Heart left ventricle (tissue), 16 donors: ENCODE measurements at regions not wholly inside any gene's neighbourhood (a gene's known extent, or its start where the extent isn't known, plus 50 kb on each side); places are given as distances from the start of the nearest gene placed in this dataset.
"Not testable (repeated sequence)": the region's sequence is repeated elsewhere in the genome, so short reads cannot be mapped to it uniquely, and the experiment has no call there.

Experiments used
- ATAC-seq, 4 donors: fragments of 200-7000 bp; cut with Tn5 transposase; one replicate each; pipeline ENCODE4 v1.9.1; 2020 to 2022; ENCODE audit warnings: moderate library complexity in 4 of 4, mild to moderate bottlenecking in 3 of 4, moderate number of reproducible peaks in 1 of 4
- DNase-seq, 5 donors: peaks; one replicate each; pipeline ENCODE4 v3.0.0-alpha.2; 2020
- H3K27ac ChIP-seq, 12 donors: fragments of 200-600 bp; sonication (generic) in 4 of 12; one replicate each; pipeline versions ENCODE4 v1.5.0 to v1.8.0; 2016 to 2022; ENCODE audit warnings: mild to moderate bottlenecking in 2 of 12
- H3K27me3 ChIP-seq, 9 donors: fragments of 200-600 bp; sonication (generic) in 2 of 9; one replicate each; pipeline versions ENCODE4 v1.5.1 to v1.8.0; 2016 to 2022; ENCODE audit warnings: mild to moderate bottlenecking in 3 of 9
- H3K36me3 ChIP-seq, 9 donors: fragments of 200-600 bp; sonication (generic) in 2 of 9; one replicate each; pipeline versions ENCODE4 v1.5.0 to v1.8.0; 2018 to 2022; ENCODE audit warnings: mild to moderate bottlenecking in 2 of 9
- H3K4me1 ChIP-seq, 12 donors: fragments of 200-600 bp; sonication (generic) in 4 of 12; one replicate each; pipeline versions ENCODE4 v1.5.0 to v1.8.0; 2016 to 2022; ENCODE audit warnings: mild to moderate bottlenecking in 3 of 12
- H3K4me3 ChIP-seq, 12 donors: fragments of 200-600 bp; sonication (generic) in 4 of 12; one replicate each; pipeline versions ENCODE4 v1.5.0 to v1.8.0; 2017 to 2022; ENCODE audit warnings: mild to moderate bottlenecking in 9 of 12, moderate library complexity in 4 of 12
- H3K9me3 ChIP-seq, 12 donors: fragments of 200-600 bp; sonication (generic) in 4 of 12; one replicate each; pipeline versions ENCODE4 v1.5.0 to v1.8.0; 2016 to 2022; ENCODE audit warnings: mild to moderate bottlenecking in 1 of 12
- POLR2A ChIP-seq, 2 donors: fragments of 450-650 bp; IDR thresholded peaks; one replicate each; pipeline ENCODE4 v1.6.1; 2017; ENCODE audit warnings: antibody characterized with exemption in 2 of 2, mild to moderate bottlenecking in 2 of 2, moderate library complexity in 2 of 2
- whole genome bisulfite sequencing, 4 donors: extraction: QIAGEN DNeasy Blood & Tissue Kit in 2 of 4; methylation state at CpG; one replicate each; pipeline versions ENCODE4 v1.1.5 to v1.1.7; 2013 to 2018; 5-methylcytosine and 5-hydroxymethylcytosine counted together
- intact Hi-C, 10 donors: fragments of 100-400 bp; cut with DNase I; formaldehyde crosslinking; loops; one replicate each; pipeline versions ENCODE4 v1.11.1 to v1.14.2; 2022
- TF ChIP-seq, protein P1 (sequence below), 12 donors: fragments of 200-600 bp; sonication (generic) in 4 of 12; IDR thresholded peaks; one replicate each; pipeline versions ENCODE4 v1.5.0 to v1.8.0; 2018 to 2022; ENCODE audit warnings: antibody characterized with exemption in 12 of 12, mild to moderate bottlenecking in 5 of 12
- donor health status: ischemic (EF 13 %, LVEDD 7.1; RV severe dilation, severe dysfunction).
- donor health status: healthy with polysubstance abuse.
- donor health status: DM: no; HTN: yes; CAD: no.
- donor health status: DM: no; HTN: no; CAD: no.
- donor health status: ischemic (EF 25% LVEDD 6.9; RV normal size, moderate dysfunction).
- donor health status: ischemic (EF 25% LVEDD 5.7; RV mildly dilated, moderate dysfunction).
- donor health status: healthy.
- donor health status: DM: yes; HTN: yes; CAD: no.
- donor health status: ischemic (EF 35%, LVEDD 5.7; RV mildly dilated, moderate dysfunction).
- donor health status: nonischemic (EF 11% LVEDD 7.7; RV severe dilation, severe dysfunction).
- donor health status: DM: yes; HTN: yes; CAD: no.
- donor health status: PGD.
- donor health status: ischemic (EF 29% LVEDD 5.4; RV normal size, mild dysfunction).
- donor health status: nonischemic (EF 23%, LVEDD 6.1; RV moderate dilation, normal function).

DNA sequence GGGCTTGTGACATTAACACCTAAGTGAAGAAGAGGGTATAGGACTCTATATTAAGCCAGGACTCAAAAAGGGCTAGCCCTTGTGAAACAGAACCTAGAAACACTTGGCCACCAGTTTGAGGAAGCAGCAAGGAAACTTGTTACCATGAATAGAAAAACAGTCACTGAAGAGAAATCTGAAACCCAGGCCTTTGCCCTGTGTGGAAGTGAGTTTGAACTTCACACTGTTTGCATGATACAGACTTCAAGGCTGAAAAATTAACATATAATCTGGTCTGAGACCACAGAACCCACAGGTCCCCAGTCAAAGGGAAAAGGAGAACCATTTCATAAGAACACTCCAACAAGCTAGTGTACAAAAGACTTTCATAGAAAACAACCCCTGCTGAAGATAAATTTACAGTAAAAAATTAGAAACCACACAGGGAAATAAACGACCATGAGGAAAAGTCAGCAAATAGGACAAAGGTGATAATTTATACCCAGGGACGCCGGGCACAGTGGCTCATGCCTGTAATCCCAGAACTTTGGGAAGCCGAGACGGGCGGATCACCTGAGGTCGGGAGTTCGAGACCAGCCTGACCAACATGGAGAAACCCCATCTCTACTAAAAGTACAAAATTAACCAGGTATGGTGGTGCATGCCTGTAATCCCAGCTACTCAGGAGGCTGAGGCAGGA is 76.1 kb downstream of the SKIDA1 start:
- Histone ChIP-seq H3K9me3 (peaks cover 0 to 13% (median 0%) of the 10 kb centered on the region in 12 donors), H3K27ac (no peak overlapping the region), H3K4me1 (no peaks in the 10 kb centered on the region), H3K27me3 (no peaks in the 10 kb centered on the region), H3K4me3 (no peak overlapping the region), H3K36me3 (no peaks in the 10 kb centered on the region)
- DNase-seq (no peak), ATAC-seq (no peak)
- intact Hi-C loops: no loop called here
- 93 to 96% (median 94%) methylated on average over 8 of the region's 8 CpGs for WGBS, 4 donors
- no peak for TF ChIP-seq POLR2A (IDR thresholded peaks at IDR 0.05)
- TF ChIP-seq, protein P1, sequence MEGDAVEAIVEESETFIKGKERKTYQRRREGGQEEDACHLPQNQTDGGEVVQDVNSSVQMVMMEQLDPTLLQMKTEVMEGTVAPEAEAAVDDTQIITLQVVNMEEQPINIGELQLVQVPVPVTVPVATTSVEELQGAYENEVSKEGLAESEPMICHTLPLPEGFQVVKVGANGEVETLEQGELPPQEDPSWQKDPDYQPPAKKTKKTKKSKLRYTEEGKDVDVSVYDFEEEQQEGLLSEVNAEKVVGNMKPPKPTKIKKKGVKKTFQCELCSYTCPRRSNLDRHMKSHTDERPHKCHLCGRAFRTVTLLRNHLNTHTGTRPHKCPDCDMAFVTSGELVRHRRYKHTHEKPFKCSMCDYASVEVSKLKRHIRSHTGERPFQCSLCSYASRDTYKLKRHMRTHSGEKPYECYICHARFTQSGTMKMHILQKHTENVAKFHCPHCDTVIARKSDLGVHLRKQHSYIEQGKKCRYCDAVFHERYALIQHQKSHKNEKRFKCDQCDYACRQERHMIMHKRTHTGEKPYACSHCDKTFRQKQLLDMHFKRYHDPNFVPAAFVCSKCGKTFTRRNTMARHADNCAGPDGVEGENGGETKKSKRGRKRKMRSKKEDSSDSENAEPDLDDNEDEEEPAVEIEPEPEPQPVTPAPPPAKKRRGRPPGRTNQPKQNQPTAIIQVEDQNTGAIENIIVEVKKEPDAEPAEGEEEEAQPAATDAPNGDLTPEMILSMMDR (IDR thresholded peaks at IDR 0.05): no peak

DNA sequence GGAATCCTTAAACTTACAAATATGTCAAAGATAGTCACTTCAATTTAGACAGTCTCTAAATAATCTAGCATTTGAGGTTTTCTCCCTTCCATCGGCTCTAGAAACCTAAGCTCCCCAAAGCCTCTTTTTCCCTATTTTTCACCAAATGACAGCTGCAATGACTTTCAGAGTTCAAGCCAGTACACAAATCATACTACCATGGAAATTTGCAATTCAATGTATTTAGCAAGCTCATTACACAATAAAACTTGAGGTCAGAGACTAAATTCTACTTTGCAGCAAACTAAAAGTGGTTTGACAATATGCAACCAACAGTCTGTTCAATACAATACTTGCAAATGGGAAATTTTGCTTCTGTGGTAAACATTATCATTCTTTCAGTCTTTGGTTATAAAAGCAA is 80.3 kb downstream of the SKIDA1 start:
- DNase-seq: no peak
- intact Hi-C loops: no loop called here
- 83 to 96% (median 89%) methylated on average over 1 of the region's 1 CpG for WGBS, 4 donors
- Histone ChIP-seq H3K4me3 (no peak overlapping the region), H3K4me1 (no peaks in the 10 kb centered on the region), H3K27ac (no peak overlapping the region), H3K36me3 (no peaks in the 10 kb centered on the region), H3K9me3 (peaks cover 0 to 10% (median 0%) of the 10 kb centered on the region in 12 donors), H3K27me3 (no peaks in the 10 kb centered on the region)
- ATAC-seq: no peak
- TF ChIP-seq, protein P1 (IDR thresholded peaks at IDR 0.05): no peak
- no peak for TF ChIP-seq POLR2A (IDR thresholded peaks at IDR 0.05)

DNA sequence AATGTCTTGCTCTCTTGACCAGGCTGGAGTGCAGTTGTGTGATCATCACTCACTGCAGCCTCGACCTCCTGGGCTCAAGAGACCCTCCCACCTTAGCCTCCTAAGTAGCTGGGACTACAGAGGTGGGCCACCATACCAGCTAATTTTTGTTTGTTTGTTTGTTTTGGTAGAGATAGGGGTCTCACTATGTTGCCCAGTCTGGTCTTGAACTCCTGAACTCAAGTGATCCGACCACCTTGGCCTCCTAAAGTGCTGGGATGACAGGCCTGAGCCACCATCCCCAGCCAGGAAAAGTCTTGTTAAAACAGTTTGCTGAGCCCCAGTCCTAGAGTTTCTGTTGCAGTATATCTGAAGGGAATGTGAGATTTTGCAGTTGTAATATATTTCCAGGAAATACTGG is 83.9 kb downstream of the SKIDA1 start:
- H3K4me3 ChIP-seq: no peak overlapping the region
- H3K36me3 ChIP-seq: no peaks in the 10 kb centered on the region
- no peak for ATAC-seq
- TF ChIP-seq, protein P1 (IDR thresholded peaks at IDR 0.05): no peak
- TF ChIP-seq POLR2A (IDR thresholded peaks at IDR 0.05): no peak
- H3K27ac ChIP-seq: no peak overlapping the region
- intact Hi-C loops: loop anchor here in 1 of 10 donors (2.0 kb wide), 1 partner anchor 23 kb away; no protein-coding TSS in a partner anchor
- 83 to 94% (median 88%) methylated on average over 2 of the region's 2 CpGs for WGBS, 4 donors
- no peaks in the 10 kb centered on the region for H3K4me1 ChIP-seq
- H3K27me3 ChIP-seq: no peaks in the 10 kb centered on the region
- H3K9me3 ChIP-seq: no peaks in the 10 kb centered on the region
- no peak for DNase-seq

GRCh38 chr10:21438914-21439313 is 86.6 kb downstream of the SKIDA1 start:
- H3K27ac ChIP-seq, H3K4me1 ChIP-seq, DNase-seq, ATAC-seq, H3K9me3 ChIP-seq, H3K27me3 ChIP-seq, H3K4me3 ChIP-seq, H3K36me3 ChIP-seq: not testable (repeated sequence)
- intact Hi-C loops: loop anchor here in 1 of 10 donors (10.0 kb wide), 1 partner anchor 64 kb away; no protein-coding TSS in a partner anchor
- WGBS, 4 donors: 74 to 91% (median 87%) methylated on average over 10 of the region's 10 CpGs
